ENCODE measurements at regions not wholly inside any gene's neighbourhood (a gene's known extent, or its start where the extent isn't known, plus 50 kb on each side); places are given as distances from the start of the nearest gene placed in this dataset.

DNA sequence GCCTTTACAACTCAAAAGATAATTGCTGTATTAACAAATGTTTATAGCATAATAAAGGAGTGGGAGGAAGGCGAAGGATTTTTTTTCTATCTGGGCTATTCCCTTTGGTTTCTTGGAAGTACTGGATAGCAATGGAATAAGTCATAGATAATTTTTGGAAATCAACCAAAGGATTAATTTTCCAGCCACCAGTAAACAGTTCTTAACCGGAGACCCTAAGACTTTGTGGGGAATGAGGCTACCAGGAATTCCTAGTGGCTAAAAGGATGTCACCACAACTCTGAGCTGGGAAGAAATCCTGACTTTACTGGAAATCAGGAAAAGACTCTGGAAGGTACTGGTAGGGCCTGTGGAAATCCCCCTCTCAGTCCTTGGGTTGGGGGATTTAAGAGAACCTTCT lies 138.4 kb upstream of the RARB start:
- no peak for DNase-seq (ENCODE audit: extremely low spot score)
- Histone ChIP-seq H3K4me3 (ENCODE audit: low read depth, low read length) (no peak overlapping the region), H3K27ac (ENCODE audit: low read depth) (no peak overlapping the region), H3K36me3 (ENCODE audit: insufficient read depth) (no peaks in the 10 kb centered on the region), H3K4me1 (ENCODE audit: insufficient read depth) (no peaks in the 10 kb centered on the region)
- WGBS = 73% methylated on average over 2 of the region's 2 CpGs

- Histone ChIP-seq H3K27ac (ENCODE audit: low read depth) (no peak overlapping the region), H3K36me3 (ENCODE audit: insufficient read depth) (no peaks in the 10 kb centered on the region), H3K4me1 (ENCODE audit: insufficient read depth) (no peaks in the 10 kb centered on the region), H3K4me3 (ENCODE audit: low read depth, low read length) (no peak overlapping the region)
- WGBS = 25% methylated on average over 2 of the region's 2 CpGs
- peak; percentile 50 for DNase-seq (ENCODE audit: extremely low spot score)
Measured at GRCh38 chr3:25291481-25291905, 136.6 kb upstream of the RARB start.

DNA sequence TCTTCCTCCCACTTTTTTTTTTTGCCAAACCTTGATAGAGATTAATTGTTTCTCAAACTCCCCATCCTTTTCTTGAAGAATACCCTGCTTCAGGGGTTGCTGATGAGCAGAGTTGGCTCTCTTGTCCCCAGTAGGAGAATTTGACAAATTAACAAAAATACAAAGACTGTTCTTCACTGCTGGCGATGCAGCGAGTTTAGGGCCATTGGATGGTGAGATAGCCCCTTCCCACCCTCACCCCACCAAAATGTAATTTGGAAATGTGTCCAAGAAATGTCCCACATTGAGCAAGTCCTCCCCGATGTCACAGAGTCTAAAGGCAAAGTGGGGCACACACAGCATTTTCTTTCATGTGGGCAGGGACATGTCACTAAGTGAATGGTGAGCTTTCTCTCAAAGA lies 136.0 kb upstream of the RARB start:
- 92% methylated on average over 3 of the region's 3 CpGs for WGBS
- H3K4me1 ChIP-seq (ENCODE audit: insufficient read depth) = no peaks in the 10 kb centered on the region
- H3K4me3 ChIP-seq (ENCODE audit: low read depth, low read length) = no peak overlapping the region
- H3K27ac ChIP-seq (ENCODE audit: low read depth) = no peak overlapping the region
- no peaks in the 10 kb centered on the region for H3K36me3 ChIP-seq (ENCODE audit: insufficient read depth)
- no peak for DNase-seq (ENCODE audit: extremely low spot score)

DNA sequence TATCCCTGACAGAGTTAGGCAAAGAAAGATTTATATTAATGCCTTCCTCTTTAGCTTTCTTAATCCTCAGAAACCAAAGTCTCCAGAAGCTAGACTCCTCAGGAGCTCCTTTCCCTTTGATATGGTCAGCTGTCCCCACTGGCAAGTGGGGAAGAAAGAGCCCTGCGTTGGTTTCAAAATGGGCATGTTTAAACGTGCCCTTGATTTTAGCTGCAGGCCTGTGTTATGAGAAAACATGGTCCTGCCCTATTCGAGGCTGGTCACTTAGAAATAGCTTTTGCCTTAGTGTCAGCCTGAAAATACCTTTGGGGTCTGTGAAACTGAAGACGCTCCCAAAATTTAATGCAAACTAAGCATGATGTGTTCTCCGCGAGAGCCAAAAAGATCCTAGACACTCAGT lies 135.5 kb upstream of the RARB start:
- Histone ChIP-seq H3K4me1 (ENCODE audit: insufficient read depth) (no peaks in the 10 kb centered on the region), H3K27ac (ENCODE audit: low read depth) (peak overlapping the region; percentile 56), H3K36me3 (ENCODE audit: insufficient read depth) (no peaks in the 10 kb centered on the region), H3K4me3 (ENCODE audit: low read depth, low read length) (no peak overlapping the region)
- DNase-seq (ENCODE audit: extremely low spot score) = no peak
- 80% methylated on average over 6 of the region's 6 CpGs for WGBS

DNA sequence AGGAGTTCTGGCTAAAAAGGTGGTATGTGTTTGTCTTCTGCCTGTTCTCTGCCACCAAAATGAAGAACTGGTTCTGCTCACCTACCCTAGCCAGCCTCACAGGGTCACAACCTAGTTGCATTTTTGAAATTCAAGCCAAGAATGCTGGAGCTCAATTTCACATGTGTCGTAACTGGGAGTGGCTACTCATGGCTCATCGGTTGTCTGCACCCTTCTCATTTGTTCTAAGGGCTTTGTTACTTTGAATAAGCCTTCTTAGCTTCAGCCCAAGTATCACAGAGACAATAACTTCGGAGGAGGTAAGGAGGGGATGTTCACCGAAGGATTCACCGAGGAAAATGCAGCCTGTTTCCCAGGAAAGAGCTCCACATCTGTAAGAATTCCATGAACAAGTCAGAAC lies 134.3 kb upstream of the RARB start:
- Histone ChIP-seq H3K4me3 (ENCODE audit: low read depth, low read length) (no peak overlapping the region), H3K36me3 (ENCODE audit: insufficient read depth) (no peaks in the 10 kb centered on the region), H3K27ac (ENCODE audit: low read depth) (no peak overlapping the region), H3K4me1 (ENCODE audit: insufficient read depth) (no peaks in the 10 kb centered on the region)
- DNase-seq (ENCODE audit: extremely low spot score) = no peak
- WGBS = 65% methylated on average over 5 of the region's 5 CpGs

GRCh38 chr3:25294169-25294805 lies 133.8 kb upstream of the RARB start:
- no peaks in the 10 kb centered on the region for H3K4me1 ChIP-seq (ENCODE audit: insufficient read depth)
- no peak overlapping the region for H3K4me3 ChIP-seq (ENCODE audit: low read depth, low read length)
- H3K27ac ChIP-seq (ENCODE audit: low read depth) = no peak overlapping the region
- H3K36me3 ChIP-seq (ENCODE audit: insufficient read depth) = no peaks in the 10 kb centered on the region
- no peak for DNase-seq (ENCODE audit: extremely low spot score)
- WGBS = 77% methylated on average over 6 of the region's 6 CpGs

- Histone ChIP-seq H3K4me1 (ENCODE audit: insufficient read depth) (no peaks in the 10 kb centered on the region), H3K27ac (ENCODE audit: low read depth) (no peak overlapping the region), H3K36me3 (ENCODE audit: insufficient read depth) (no peaks in the 10 kb centered on the region), H3K4me3 (ENCODE audit: low read depth, low read length) (no peak overlapping the region)
- no peak for DNase-seq (ENCODE audit: extremely low spot score)
- WGBS = 88% methylated on average over 9 of the region's 9 CpGs
Measured at GRCh38 chr3:25297667-25298585, 130.1 kb upstream of the RARB start.

- no peaks in the 10 kb centered on the region for H3K36me3 ChIP-seq (ENCODE audit: insufficient read depth)
- no peak overlapping the region for H3K27ac ChIP-seq (ENCODE audit: low read depth)
- DNase-seq (ENCODE audit: extremely low spot score) = no peak
- 92% methylated on average over 1 of the region's 1 CpG for WGBS
- no peak overlapping the region for H3K4me3 ChIP-seq (ENCODE audit: low read depth, low read length)
- no peaks in the 10 kb centered on the region for H3K4me1 ChIP-seq (ENCODE audit: insufficient read depth)
Measured at GRCh38 chr3:25300141-25300540, 127.9 kb upstream of the RARB start.

DNA sequence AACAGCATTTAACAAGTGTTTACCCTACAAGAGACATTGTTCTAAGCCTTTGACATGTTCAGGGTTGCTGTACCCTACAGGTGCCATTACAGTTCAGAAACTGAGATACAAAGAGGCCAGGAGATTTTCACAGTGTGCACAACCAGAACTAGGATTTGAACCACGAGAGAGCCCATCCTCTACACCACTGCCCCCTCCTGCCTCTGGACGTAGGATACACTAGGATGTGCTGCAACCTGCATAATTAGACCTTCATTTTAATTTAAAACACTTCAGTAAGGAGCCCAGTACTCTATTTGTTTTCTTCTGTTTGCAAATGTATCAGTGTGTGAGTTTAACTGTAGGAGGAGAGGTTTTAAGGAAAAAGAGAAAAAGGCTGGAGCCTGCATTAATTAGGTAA lies 123.1 kb upstream of the RARB start:
- 89% methylated on average over 2 of the region's 2 CpGs for WGBS
- no peak for DNase-seq (ENCODE audit: extremely low spot score)
- no peaks in the 10 kb centered on the region for H3K36me3 ChIP-seq (ENCODE audit: insufficient read depth)
- no peak overlapping the region for H3K4me3 ChIP-seq (ENCODE audit: low read depth, low read length)
- no peaks in the 10 kb centered on the region for H3K4me1 ChIP-seq (ENCODE audit: insufficient read depth)
- H3K27ac ChIP-seq (ENCODE audit: low read depth) = no peak overlapping the region

- Histone ChIP-seq H3K4me1 (ENCODE audit: insufficient read depth) (no peaks in the 10 kb centered on the region), H3K4me3 (ENCODE audit: low read depth, low read length) (no peak overlapping the region)
- WGBS = 77% methylated on average over 5 of the region's 5 CpGs
Measured at GRCh38 chr3:25306066-25306465, 122.0 kb upstream of the RARB start.

GRCh38 chr3:25306705-25307104 lies 121.4 kb upstream of the RARB start:
- Histone ChIP-seq H3K4me3 (ENCODE audit: low read depth, low read length) (no peak overlapping the region), H3K4me1 (ENCODE audit: insufficient read depth) (no peaks in the 10 kb centered on the region), H3K27ac (ENCODE audit: low read depth) (no peak overlapping the region), H3K36me3 (ENCODE audit: insufficient read depth) (no peaks in the 10 kb centered on the region)
- 76% methylated on average over 2 of the region's 2 CpGs for WGBS
- DNase-seq (ENCODE audit: extremely low spot score) = no peak

More at GRCh38 chr3:25306066-25306465, 122.0 kb upstream of the RARB start:
- no peak overlapping the region for H3K27ac ChIP-seq (ENCODE audit: low read depth)
- no peak for DNase-seq (ENCODE audit: extremely low spot score)
- H3K36me3 ChIP-seq (ENCODE audit: insufficient read depth) = no peaks in the 10 kb centered on the region

DNA sequence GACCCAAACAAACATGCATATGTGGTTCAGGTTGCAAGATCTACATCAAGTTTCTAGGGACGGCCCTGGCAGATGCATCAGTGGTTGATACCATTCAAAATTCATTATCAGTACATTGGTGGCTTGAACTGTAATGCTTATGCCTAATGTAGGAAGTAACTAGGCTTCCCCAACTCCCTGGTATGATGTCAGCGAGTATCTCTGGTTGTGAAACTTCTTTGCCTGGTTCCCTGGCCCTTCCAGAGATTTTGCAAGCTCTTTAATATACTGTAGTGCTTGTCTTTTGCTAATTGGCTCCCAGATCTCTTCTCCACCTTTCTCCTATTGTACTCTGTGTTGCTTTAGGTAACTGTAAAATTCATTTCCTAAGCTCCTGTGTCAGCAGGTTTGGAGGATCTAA lies 114.8 kb upstream of the RARB start:
- 89% methylated on average over 2 of the region's 2 CpGs for WGBS
- no peaks in the 10 kb centered on the region for H3K36me3 ChIP-seq (ENCODE audit: insufficient read depth)

GRCh38 chr3:25324954-25325655 lies 103.0 kb upstream of the RARB start:
- H3K27ac ChIP-seq (ENCODE audit: low read depth) = no peak overlapping the region
- no peak overlapping the region for H3K4me3 ChIP-seq (ENCODE audit: low read depth, low read length)
- no peaks in the 10 kb centered on the region for H3K4me1 ChIP-seq (ENCODE audit: insufficient read depth)
- no peak for DNase-seq (ENCODE audit: extremely low spot score)
- no peaks in the 10 kb centered on the region for H3K36me3 ChIP-seq (ENCODE audit: insufficient read depth)
- 80% methylated on average over 7 of the region's 7 CpGs for WGBS

More for the DNA sequence above, 114.8 kb upstream of the RARB start:
- Histone ChIP-seq H3K4me3 (ENCODE audit: low read depth, low read length) (no peak overlapping the region), H3K4me1 (ENCODE audit: insufficient read depth) (no peaks in the 10 kb centered on the region), H3K27ac (ENCODE audit: low read depth) (no peak overlapping the region)
- DNase-seq (ENCODE audit: extremely low spot score) = no peak

- 67% methylated on average over 1 of the region's 1 CpG for WGBS
- DNase-seq (ENCODE audit: extremely low spot score) = no peak
- Histone ChIP-seq H3K27ac (ENCODE audit: low read depth) (no peak overlapping the region), H3K36me3 (ENCODE audit: insufficient read depth) (no peaks in the 10 kb centered on the region), H3K4me3 (ENCODE audit: low read depth, low read length) (no peak overlapping the region), H3K4me1 (ENCODE audit: insufficient read depth) (no peaks in the 10 kb centered on the region)
Measured at GRCh38 chr3:25335356-25335755, 92.7 kb upstream of the RARB start.
